GM18868 (cell line): ENCODE measurements at regions not wholly inside any gene's neighbourhood (a gene's known extent, or its start where the extent isn't known, plus 50 kb on each side); places are given as distances from the start of the nearest gene placed in this dataset.
"Not testable (repeated sequence)": the region's sequence is repeated elsewhere in the genome, so short reads cannot be mapped to it uniquely, and the experiment has no call there.

Experiments used
- ATAC-seq: cut with Tn5 transposase; IDR thresholded peaks from one replicate; pipeline ENCODE4 v1.9.1; 2021; ENCODE audit warnings: mild to moderate bottlenecking, moderate library complexity; ENCODE audit not compliant: unreplicated experiment

DNA sequence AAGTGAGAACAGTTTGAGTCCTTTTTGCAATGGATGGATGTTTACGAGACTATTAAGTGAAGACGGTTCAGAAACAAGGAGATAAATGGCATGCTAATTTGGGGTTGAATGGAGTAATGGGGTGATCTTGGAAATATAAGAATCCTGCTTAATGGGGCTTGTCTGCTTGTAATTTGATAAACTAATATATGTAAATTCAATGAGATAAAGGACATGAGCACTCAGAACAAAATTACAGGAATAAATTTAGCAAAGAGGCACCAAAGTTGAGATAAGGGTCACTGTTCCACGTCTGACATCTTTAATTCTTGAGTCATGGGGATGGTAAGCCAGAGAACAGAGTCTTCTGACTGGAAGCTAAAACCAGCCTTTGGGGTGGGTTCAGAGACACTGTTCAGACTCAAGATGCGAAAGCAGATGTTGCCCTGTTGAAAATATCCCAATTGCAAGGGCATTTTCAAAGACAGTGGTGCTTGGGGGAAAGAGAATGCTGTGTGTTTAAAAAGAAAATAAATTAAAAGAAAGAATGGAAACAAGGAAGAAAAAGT is 67.8 kb upstream of the CHRNB4 start:
- no peak for ATAC-seq

DNA sequence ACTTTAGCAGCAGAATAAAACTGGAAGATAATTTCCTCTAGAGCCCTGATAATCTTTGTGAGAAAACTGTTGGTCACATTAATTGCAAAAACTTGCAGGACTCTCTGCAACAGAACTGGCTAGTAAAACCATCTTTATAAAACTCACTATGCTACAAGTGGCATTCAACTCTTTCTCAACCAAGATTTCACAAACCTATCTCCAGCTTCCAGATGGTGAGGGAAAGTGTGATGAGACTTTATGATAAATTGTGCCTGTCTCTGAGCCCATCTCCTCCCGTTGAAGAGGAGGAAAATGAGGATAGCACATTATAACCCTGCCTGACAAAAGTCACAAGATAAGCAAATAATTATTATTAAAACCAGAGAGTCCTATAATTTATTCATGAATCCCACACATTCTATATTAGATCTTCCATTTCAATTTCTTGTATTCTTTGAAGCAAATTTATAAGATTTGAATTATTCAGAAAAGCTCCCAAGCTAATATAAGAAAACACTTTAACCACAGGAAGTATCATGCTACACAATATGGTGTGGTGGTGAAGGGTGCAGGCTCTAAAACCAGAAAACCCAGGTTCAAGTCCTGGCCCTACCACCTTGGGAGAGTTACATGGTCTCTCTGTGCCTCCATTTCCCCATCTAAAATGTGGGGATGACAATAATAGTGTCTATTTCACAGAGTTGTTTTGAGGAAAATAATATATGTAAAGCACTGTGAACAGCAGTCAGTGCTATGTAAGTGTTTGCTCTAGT is 65.6 kb upstream of the CHRNB4 start:
- ATAC-seq, result not testable (repeated sequence)

DNA sequence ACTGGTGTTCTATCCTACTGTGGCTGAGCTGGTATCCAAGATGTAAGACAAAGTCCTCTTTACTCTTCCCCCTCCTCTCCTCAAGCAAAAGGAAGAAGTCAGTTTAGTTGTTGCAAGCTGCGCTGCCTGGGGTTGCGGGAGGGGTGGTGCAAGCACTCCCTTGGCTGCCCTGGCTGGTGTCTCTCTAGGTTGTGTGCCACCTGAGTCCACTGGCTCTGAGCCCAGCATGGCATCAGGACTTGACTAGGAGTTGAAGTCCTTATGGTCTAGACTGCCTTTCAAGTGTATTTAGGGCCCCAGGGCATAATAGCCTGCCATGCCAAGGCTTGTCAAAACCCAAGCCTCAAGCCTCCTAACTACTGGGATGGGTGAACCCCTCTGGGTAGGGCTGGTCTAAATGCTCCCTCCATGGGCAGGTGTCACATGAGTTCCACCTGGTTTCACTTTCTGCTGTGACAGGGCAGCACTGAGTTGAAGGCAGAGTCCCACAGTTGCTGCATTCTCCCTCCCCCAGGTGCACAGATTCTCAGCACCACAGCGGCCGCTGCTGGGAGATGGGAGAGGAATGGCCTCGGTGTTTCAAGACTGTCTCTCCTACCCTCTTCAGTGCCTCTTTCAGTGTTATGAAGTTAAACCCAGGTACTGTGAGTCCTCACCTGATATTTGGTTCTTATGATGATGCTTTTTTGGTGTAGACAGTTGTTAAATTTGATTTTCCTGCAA is 62.5 kb upstream of the CHRNB4 start:
- not testable (repeated sequence) for ATAC-seq

DNA sequence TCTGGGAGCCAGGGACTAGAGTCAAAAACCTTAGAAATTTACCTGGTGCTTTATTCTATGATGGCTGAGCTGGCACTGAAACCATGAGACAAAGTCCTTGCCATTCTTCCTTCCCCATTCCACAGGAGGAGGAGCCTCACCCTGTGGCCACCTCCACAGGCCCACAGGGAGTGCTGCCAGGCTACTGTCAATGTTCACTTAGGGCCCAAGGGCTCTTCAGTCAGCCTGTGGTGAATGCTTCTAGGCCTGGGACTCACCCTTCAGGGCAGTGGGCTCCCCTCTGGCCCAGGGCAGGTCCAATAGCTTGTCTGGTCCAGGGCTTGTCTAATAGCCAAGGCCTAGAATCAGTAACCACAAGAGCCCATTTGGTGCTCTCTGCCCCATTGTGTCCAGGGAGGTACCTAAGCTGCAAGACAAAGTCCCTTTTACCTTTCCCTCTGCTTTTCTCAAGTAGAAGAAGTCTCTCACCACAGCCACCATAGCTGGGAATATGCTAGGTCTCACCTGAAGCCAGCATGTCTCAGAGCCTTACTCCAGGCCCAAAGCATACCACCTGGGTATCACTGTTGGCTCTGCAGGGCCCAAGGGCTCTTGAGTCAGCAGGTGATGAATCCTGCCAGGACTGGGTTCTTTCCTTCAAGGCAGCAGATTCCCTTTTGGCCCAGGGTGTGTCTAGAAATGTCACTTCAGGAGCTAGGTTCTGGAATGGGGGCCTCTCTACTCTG is 61.8 kb upstream of the CHRNB4 start:
- ATAC-seq, result no peak

DNA sequence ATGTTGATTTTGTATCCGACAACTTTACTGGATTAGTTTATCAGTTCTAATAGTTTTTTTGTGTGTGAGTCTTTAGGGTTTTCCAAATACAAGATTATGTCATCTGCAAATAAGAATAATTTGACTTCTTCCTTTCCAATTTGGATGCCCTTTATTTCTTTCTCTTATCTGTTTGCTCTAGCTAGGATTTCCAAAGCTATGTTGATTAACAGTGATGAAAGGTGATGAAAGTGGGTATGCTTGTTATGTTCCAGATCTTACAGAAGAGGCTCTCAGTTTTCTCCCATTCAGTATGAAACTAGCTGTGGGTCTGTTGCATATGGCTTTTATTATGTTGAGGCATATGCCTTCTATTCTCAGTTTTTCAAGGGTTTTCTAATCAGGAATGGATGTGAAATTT is 56.4 kb upstream of the CHRNB4 start:
- no peak for ATAC-seq

DNA sequence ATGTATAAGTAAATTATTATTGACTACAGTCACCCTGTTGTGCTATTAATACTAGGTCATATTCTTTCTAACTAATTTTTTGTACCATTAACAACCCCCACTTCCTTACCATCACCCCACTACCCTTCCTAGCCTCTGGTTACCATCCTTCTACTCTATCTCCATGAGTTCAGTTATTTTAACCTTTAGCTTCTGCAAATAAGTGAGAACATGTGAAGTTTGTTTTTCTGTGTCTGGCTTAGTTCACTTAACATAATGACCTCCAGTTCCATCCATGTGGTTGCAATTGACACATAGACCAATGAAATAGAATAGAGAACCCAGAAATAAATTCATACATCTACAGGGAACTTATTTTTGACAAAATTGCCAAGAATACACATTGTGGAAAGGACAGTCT is 55.4 kb upstream of the CHRNB4 start:
- no peak for ATAC-seq

DNA sequence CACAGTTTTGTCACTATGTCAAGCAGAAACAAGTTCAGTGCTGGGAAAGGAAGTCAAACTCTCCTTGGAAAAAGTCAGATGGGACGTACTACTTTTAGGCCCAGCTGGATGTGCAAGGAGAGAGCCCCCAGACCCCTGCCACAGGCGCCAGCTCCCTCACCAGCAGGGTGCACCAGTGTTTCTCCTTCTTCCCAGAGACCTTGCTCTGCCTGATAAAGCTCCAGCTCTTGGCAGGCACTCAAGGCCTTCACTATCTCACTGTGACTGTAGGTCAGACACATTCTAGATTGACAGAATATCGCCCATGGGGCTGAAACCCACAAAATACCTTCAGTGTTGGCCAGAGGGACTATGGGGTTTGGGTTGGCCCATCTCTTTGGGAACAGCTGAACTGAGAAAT is 54.8 kb upstream of the CHRNB4 start:
- ATAC-seq, result no peak

DNA sequence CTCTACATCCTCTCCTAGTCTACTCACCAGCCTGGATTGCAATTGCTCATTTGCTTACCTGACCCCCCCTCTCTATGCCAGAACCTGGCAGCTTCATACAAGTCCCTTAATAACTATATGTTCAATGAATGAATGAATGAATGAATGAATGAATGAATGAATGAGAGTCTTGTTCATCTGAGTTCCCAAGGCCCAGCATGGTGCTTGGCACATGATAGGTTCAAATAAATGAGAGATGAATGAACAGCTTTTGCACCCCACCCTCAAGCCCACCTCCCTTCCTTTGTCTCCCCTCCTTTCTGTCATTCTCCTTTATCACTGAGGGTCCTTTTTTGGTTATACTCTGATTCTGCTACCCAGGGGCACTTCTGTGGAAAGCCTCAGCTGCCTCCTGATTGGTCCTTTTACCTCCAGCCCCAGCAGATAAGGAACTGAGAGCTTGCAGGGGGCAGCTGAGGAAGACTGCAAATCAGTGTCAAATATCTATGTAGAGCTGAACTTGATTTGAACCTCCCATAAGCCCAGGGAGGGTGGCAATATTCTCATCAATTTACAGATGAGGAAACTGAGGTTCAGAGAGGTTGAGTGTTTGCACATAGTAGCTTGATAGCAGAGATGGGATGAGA is 54.1 kb upstream of the CHRNB4 start:
- ATAC-seq, result peak; percentile 68

DNA sequence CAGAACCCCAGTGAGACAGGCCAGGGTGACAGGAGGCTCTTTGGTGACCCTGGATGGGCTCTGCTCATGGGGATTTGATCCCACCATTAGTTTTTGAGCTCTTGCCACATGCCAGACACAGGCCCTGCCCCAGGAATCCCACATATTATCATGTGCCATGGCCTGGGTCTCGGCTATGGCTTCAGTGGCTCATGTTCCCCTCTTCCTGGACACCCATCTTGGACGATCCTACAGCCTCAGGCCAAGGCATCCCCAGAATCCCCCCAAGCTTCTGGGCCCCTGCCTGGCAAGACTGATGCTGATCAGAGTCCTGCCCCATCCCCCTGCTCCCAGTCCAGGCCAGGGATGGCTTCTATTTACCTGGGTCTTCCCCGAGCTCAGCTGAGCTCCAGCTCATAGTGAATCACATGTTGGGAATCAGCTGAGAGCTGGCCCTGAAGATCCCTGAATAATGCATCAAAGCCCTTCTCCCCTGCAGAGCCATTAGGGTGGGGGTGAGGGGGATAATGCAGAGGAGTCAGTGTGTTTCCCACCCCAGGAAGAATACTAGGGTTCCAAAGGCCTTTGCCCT is 50.9 kb upstream of the CHRNB4 start:
- ATAC-seq, result no peak

DNA sequence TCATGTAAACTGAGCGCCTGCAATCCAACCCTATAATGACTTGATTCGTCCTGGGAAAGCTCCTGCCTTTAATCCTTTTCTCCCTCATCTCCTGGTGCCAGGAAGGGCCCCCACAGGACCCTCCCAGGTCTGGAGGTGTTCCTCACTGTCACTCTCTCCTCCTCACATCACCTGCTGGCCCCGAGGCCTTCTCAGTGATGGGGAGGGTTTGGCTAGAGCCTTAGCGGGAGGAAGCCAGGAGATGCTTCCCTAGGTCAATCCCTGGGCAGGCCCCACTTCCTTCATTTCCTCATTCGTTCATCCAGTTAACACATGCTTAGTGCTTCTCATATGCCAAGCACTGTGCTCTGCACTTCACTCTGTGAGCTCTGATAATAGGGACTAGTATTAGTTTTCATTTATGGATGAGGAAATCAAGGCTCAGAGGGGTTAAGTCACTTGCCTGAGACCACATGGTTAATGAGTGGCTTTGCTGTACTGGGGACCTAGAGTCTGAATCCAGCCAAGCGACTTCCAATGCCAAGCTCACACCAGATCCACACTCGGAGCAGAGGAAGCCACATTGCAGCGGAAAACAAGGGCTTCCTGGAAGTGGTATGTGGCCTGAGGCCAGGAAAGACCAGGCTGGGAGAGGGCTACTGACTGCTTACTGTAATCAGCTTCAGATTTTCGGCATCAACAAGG is 50.3 kb upstream of the CHRNB4 start:
- ATAC-seq, result no peak
